H9 (cell line): ENCODE measurements at regions not wholly inside any gene's neighbourhood (a gene's known extent, or its start where the extent isn't known, plus 50 kb on each side); places are given as distances from the start of the nearest gene placed in this dataset.

ENCODE experiments used
- DNase-seq: peaks from one replicate; pipeline ENCODE4 v3.0.0-alpha.2; 2017
- H2AFZ ChIP-seq: one replicate; pipeline ENCODE4 v1.6.1; 2013; ENCODE audit warnings: mild to moderate bottlenecking, low read length, control low read depth, moderate library complexity
- H2AK5ac ChIP-seq: 2 replicates; pipeline ENCODE4 v1.6.1; 2013; ENCODE audit warnings: low read length, control low read depth, mixed read lengths; ENCODE audit not compliant: insufficient read length
- H2BK120ac ChIP-seq: one replicate; pipeline ENCODE4 v1.6.1; 2013; ENCODE audit warnings: low read depth, mild to moderate bottlenecking, low read length, control low read depth, inconsistent platforms; ENCODE audit not compliant: poor library complexity, severe bottlenecking
- H2BK12ac ChIP-seq: 2 replicates; pipeline ENCODE4 v1.6.1; 2013; ENCODE audit warnings: low read length, control low read depth, mixed read lengths, low read depth; ENCODE audit not compliant: insufficient read length
- H2BK15ac ChIP-seq: 2 replicates; pipeline ENCODE4 v1.6.1; 2013; ENCODE audit warnings: low read depth, low read length, control low read depth
- H2BK20ac ChIP-seq: one replicate; pipeline ENCODE4 v1.6.1; 2013; ENCODE audit warnings: low read depth, mild to moderate bottlenecking, low read length, control low read depth, inconsistent platforms; ENCODE audit not compliant: poor library complexity, severe bottlenecking
- H2BK5ac ChIP-seq: 2 replicates; pipeline ENCODE4 v1.6.1; 2013; ENCODE audit warnings: low read length, control low read depth, mixed read lengths; ENCODE audit not compliant: insufficient read length
- H3K14ac ChIP-seq: 2 replicates; pipeline ENCODE4 v1.6.1; 2013; ENCODE audit warnings: low read length, control low read depth; ENCODE audit not compliant: insufficient read depth
- H3K18ac ChIP-seq: 2 replicates; pipeline ENCODE4 v1.6.1; 2013; ENCODE audit warnings: low read depth, mild to moderate bottlenecking, mixed read lengths, low read length, control low read depth; ENCODE audit not compliant: insufficient read length
- H3K23ac ChIP-seq: 2 replicates; pipeline ENCODE4 v1.6.1; 2013; ENCODE audit warnings: low read length, control low read depth, mixed read lengths, low read depth; ENCODE audit not compliant: insufficient read length
- H3K23me2 ChIP-seq: 2 replicates; pipeline ENCODE4 v1.6.1; 2013; ENCODE audit warnings: low read depth, mild to moderate bottlenecking, mixed read lengths, low read length, control low read depth; ENCODE audit not compliant: insufficient read length, poor library complexity, severe bottlenecking
- H3K27ac ChIP-seq: 2 replicates; pipeline ENCODE4 v1.5.1; 2013; ENCODE audit warnings: low read length, control low read depth, mixed read lengths, low read depth; ENCODE audit not compliant: insufficient read length
- H3K27me3 ChIP-seq: 2 replicates; pipeline ENCODE4 v1.6.1; 2013; ENCODE audit warnings: low read length, control low read depth, inconsistent platforms; ENCODE audit not compliant: insufficient read depth
- H3K4ac ChIP-seq: 2 replicates; pipeline ENCODE4 v1.6.1; 2013; ENCODE audit warnings: low read depth, mild to moderate bottlenecking, control low read depth, inconsistent platforms, low read length, moderate library complexity
- H3K4me1 ChIP-seq: 2 replicates; pipeline ENCODE4 v1.6.1; 2013; ENCODE audit warnings: low read length, control low read depth, inconsistent platforms; ENCODE audit not compliant: insufficient read depth
- H3K4me2 ChIP-seq: 2 replicates; pipeline ENCODE4 v1.6.1; 2013; ENCODE audit warnings: low read length, control low read depth, mixed read lengths; ENCODE audit not compliant: insufficient read length, insufficient read depth
- H3K56ac ChIP-seq: 2 replicates; pipeline ENCODE4 v1.6.1; 2013; ENCODE audit warnings: low read depth, mild to moderate bottlenecking, mixed read lengths, low read length, control low read depth; ENCODE audit not compliant: insufficient read length
- H3K79me1 ChIP-seq: 2 replicates; pipeline ENCODE4 v1.6.1; 2013; ENCODE audit warnings: low read depth, mild to moderate bottlenecking, moderate library complexity, low read length, control low read depth, inconsistent platforms; ENCODE audit not compliant: insufficient read depth, poor library complexity, severe bottlenecking
- H3K79me2 ChIP-seq: 2 replicates; pipeline ENCODE4 v1.6.1; 2013; ENCODE audit warnings: low read length, control low read depth, inconsistent platforms; ENCODE audit not compliant: insufficient read depth
- H3K9ac ChIP-seq: 2 replicates; pipeline ENCODE4 v1.6.1; 2013; ENCODE audit warnings: low read length, control low read depth, mixed read lengths; ENCODE audit not compliant: insufficient read length; ENCODE audit errors: extremely low read depth
- H3K9me3 ChIP-seq: one replicate; pipeline ENCODE4 v1.6.1; 2013; ENCODE audit warnings: low read depth, low read length, inconsistent platforms; ENCODE audit not compliant: control insufficient read depth
- H3T11ph ChIP-seq: one replicate; pipeline ENCODE4 v1.6.1; 2013; ENCODE audit warnings: mild to moderate bottlenecking, low read length, control low read depth, inconsistent platforms
- H4K20me1 ChIP-seq: one replicate; pipeline ENCODE4 v1.6.1; 2013; ENCODE audit not compliant: control insufficient read depth, insufficient read length, insufficient read depth
- H4K5ac ChIP-seq: 2 replicates; pipeline ENCODE4 v1.6.1; 2013; ENCODE audit warnings: low read depth, mild to moderate bottlenecking, mixed read lengths, low read length, control low read depth; ENCODE audit not compliant: insufficient read length
- H4K8ac ChIP-seq: replicated peaks from 2 replicates; pipeline ENCODE4 v1.6.1; 2013; ENCODE audit warnings: low read length, control low read depth, mixed read lengths, low read depth; ENCODE audit not compliant: insufficient read length
- H4K91ac ChIP-seq: 2 replicates; pipeline ENCODE4 v1.6.1; 2013; ENCODE audit warnings: low read depth, mild to moderate bottlenecking, moderate library complexity, mixed read lengths, low read length, control low read depth; ENCODE audit not compliant: insufficient read length
- H3K27ac Mint-ChIP-seq, 3 experiments: 2 replicates in 2 of 3; 3 replicates in 1 of 3; pipeline ENCODE4 v1.8.0; 2020 to 2021; ENCODE audit warnings: mixed read lengths in 3 of 3, mild to moderate bottlenecking in 1 of 3, moderate library complexity in 1 of 3
- H3K27me3 Mint-ChIP-seq: 2 replicates; pipeline ENCODE4 v1.8.0; 2021; ENCODE audit warnings: low read depth, mild to moderate bottlenecking, moderate library complexity, mixed read lengths
- H3K36me3 Mint-ChIP-seq, 3 experiments: 2 replicates in 2 of 3; 3 replicates in 1 of 3; pipeline ENCODE4 v1.8.0; 2020 to 2021; ENCODE audit warnings: low read depth in 3 of 3, mixed read lengths in 3 of 3; ENCODE audit not compliant: insufficient read depth in 1 of 3
- H3K4me1 Mint-ChIP-seq, 2 experiments: 2 replicates each; pipeline ENCODE4 v1.8.0; 2020; ENCODE audit warnings: mixed read lengths in 2 of 2
- H3K4me3 Mint-ChIP-seq, 2 experiments: 2 replicates in 1 of 2; 3 replicates in 1 of 2; pipeline ENCODE4 v1.8.0; 2020 to 2021; ENCODE audit warnings: mild to moderate bottlenecking in 2 of 2, mixed read lengths in 2 of 2, moderate library complexity in 1 of 2
- H3K9me3 Mint-ChIP-seq, 2 experiments: 2 replicates in 1 of 2; 3 replicates in 1 of 2; pipeline ENCODE4 v1.8.0; 2020; ENCODE audit warnings: mild to moderate bottlenecking in 2 of 2, mixed read lengths in 2 of 2, moderate library complexity in 1 of 2
- WGBS: extraction: QIAGEN DNeasy Blood & Tissue Kit; methylation state at CpG from one replicate; pipeline ENCODE4 v1.1.7; 2013; ENCODE audit warnings: missing lambda C conversion rate, low lambda C conversion rate, mixed read lengths; ENCODE audit not compliant: insufficient read length; ENCODE audit errors: extremely low coverage; 5-methylcytosine and 5-hydroxymethylcytosine counted together
- TF ChIP-seq, protein P1 (sequence below): fragments of 200-600 bp; sonication (generic); conservative IDR thresholded peaks from 3 replicates; pipeline ENCODE4 v1.8.0; 2021; ENCODE audit warnings: antibody characterized with exemption, mild to moderate bottlenecking

DNA sequence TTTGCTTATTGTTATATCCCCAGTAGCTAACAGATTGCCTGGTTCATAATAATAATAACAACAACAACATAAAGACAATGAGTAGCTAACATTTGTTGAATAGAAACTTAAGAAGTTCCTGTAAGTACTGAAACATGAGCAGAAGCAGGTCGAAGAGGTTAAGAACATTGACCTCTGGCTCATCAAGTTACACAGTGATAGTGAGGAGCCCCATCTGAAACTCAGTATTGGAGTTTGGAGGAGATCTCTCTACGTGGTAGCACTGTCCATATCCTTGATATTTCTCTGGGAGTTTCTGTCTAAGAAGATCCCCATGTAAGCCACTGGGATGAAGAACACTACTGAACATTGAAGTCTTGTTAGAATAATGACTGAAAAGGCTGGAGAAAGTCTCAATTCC, 600.4 kb downstream of the RFPL4B start:
- no peaks in the 10 kb centered on the region for H3K9me3 ChIP-seq
- DNase-seq = no peak
- no peak overlapping the region for H3K18ac ChIP-seq
- Mint-ChIP-seq H3K9me3 (no peaks in the 10 kb centered on the region), H3K27ac (no peak overlapping the region), H3K36me3 (no peaks in the 10 kb centered on the region), H3K4me3 (no peak overlapping the region), H3K27me3 (no peaks in the 10 kb centered on the region), H3K4me1 (no peaks in the 10 kb centered on the region)
- no peaks in the 10 kb centered on the region for H3K79me2 ChIP-seq
- no peak overlapping the region for H3K14ac ChIP-seq
- H3K4ac ChIP-seq = no peak overlapping the region
- H2BK12ac ChIP-seq = no peak overlapping the region
- no peak overlapping the region for H2BK20ac ChIP-seq
- H4K8ac ChIP-seq = no peak overlapping the region
- no peaks in the 10 kb centered on the region for H3K27me3 ChIP-seq
- no peak overlapping the region for H2AK5ac ChIP-seq
- WGBS = no CpG with 5 or more reads among the region's 2 CpGs
- no peak overlapping the region for H3K23ac ChIP-seq
- TF ChIP-seq, protein P1, sequence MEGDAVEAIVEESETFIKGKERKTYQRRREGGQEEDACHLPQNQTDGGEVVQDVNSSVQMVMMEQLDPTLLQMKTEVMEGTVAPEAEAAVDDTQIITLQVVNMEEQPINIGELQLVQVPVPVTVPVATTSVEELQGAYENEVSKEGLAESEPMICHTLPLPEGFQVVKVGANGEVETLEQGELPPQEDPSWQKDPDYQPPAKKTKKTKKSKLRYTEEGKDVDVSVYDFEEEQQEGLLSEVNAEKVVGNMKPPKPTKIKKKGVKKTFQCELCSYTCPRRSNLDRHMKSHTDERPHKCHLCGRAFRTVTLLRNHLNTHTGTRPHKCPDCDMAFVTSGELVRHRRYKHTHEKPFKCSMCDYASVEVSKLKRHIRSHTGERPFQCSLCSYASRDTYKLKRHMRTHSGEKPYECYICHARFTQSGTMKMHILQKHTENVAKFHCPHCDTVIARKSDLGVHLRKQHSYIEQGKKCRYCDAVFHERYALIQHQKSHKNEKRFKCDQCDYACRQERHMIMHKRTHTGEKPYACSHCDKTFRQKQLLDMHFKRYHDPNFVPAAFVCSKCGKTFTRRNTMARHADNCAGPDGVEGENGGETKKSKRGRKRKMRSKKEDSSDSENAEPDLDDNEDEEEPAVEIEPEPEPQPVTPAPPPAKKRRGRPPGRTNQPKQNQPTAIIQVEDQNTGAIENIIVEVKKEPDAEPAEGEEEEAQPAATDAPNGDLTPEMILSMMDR = no peak
- no peak overlapping the region for H3K56ac ChIP-seq
- H2BK5ac ChIP-seq = no peak overlapping the region
- no peaks in the 10 kb centered on the region for H3K4me1 ChIP-seq
- no peaks in the 10 kb centered on the region for H4K20me1 ChIP-seq
- no peak overlapping the region for H3K27ac ChIP-seq
- no peaks in the 10 kb centered on the region for H3K79me1 ChIP-seq
- H3K23me2 ChIP-seq = no peaks in the 10 kb centered on the region
- no peak overlapping the region for H2BK15ac ChIP-seq
- H2BK120ac ChIP-seq = no peak overlapping the region
- no peak overlapping the region for H4K91ac ChIP-seq
- no peak overlapping the region for H3K4me2 ChIP-seq
- H3T11ph ChIP-seq = no peak overlapping the region
- H4K5ac ChIP-seq = no peak overlapping the region
- no peak overlapping the region for H2AFZ ChIP-seq
- no peak overlapping the region for H3K9ac ChIP-seq
